ENCODE measurements at regions not wholly inside any gene's neighbourhood (a gene's known extent, or its start where the extent isn't known, plus 50 kb on each side); places are given as distances from the start of the nearest gene placed in this dataset.

- intact Hi-C loops (cut with DNase I): no loop called here
- 85 to 88% methylated on average over 4 of the region's 4 CpGs for whole genome bisulfite sequencing, 2 donors
- no peak overlapping the region for H3K27ac ChIP-seq
- no peaks in the 10 kb centered on the region for H3K9me3 ChIP-seq
- H3K4me3 ChIP-seq: no peak overlapping the region
- no peak for DNase-seq
- H3K27me3 ChIP-seq: no peaks in the 10 kb centered on the region
- no peak for TF ChIP-seq POLR2A (IDR thresholded peaks at IDR 0.05)
- TF ChIP-seq EP300 (IDR thresholded peaks at IDR 0.05): no peak
- TF ChIP-seq POLR2AphosphoS5 (IDR thresholded peaks at IDR 0.05): no peak
- no peak for TF ChIP-seq CTCF (IDR thresholded peaks at IDR 0.05)
- no peaks in the 10 kb centered on the region for H3K4me1 ChIP-seq
- H3K36me3 ChIP-seq: no peaks in the 10 kb centered on the region
Observed at GRCh38 chr13:103331924-103332323, 265.7 kb upstream of the SLC10A2 start.

GRCh38 chr13:103328899-103329298, 262.7 kb upstream of the SLC10A2 start:
- Histone ChIP-seq H3K36me3 (no peaks in the 10 kb centered on the region), H3K9me3 (no peaks in the 10 kb centered on the region), H3K4me1 (no peaks in the 10 kb centered on the region), H3K4me3 (no peak overlapping the region), H3K27me3 (no peaks in the 10 kb centered on the region), H3K27ac (no peak overlapping the region)
- WGBS, 2 donors: 78 to 89% methylated on average over 1 of the region's 1 CpG
- no peak for TF ChIP-seq POLR2AphosphoS5 (IDR thresholded peaks at IDR 0.05)
- no peak for TF ChIP-seq EP300 (IDR thresholded peaks at IDR 0.05)
- TF ChIP-seq CTCF (IDR thresholded peaks at IDR 0.05): no peak
- no peak for TF ChIP-seq POLR2A (IDR thresholded peaks at IDR 0.05)
- intact Hi-C loops (cut with DNase I): no loop called here
- no peak for DNase-seq

- no peaks in the 10 kb centered on the region for H3K27me3 ChIP-seq
- 87 to 90% methylated on average over 2 of the region's 2 CpGs for WGBS, 2 donors
- DNase-seq: no peak
- H3K4me3 ChIP-seq: no peak overlapping the region
- no peaks in the 10 kb centered on the region for H3K4me1 ChIP-seq
- TF ChIP-seq CTCF (IDR thresholded peaks at IDR 0.05) (no peak), EP300 (IDR thresholded peaks at IDR 0.05) (no peak), POLR2AphosphoS5 (IDR thresholded peaks at IDR 0.05) (no peak), POLR2A (IDR thresholded peaks at IDR 0.05) (no peak)
- H3K9me3 ChIP-seq: no peaks in the 10 kb centered on the region
- H3K36me3 ChIP-seq: no peaks in the 10 kb centered on the region
- H3K27ac ChIP-seq: no peak overlapping the region
- intact Hi-C loops (cut with DNase I): no loop called here
Observed at GRCh38 chr13:103326326-103326725, 260.1 kb upstream of the SLC10A2 start.

GRCh38 chr13:103325672-103326071, 259.5 kb upstream of the SLC10A2 start:
- DNase-seq: no peak
- H3K36me3 ChIP-seq: no peaks in the 10 kb centered on the region
- TF ChIP-seq EP300 (IDR thresholded peaks at IDR 0.05) (no peak), POLR2A (IDR thresholded peaks at IDR 0.05) (no peak), CTCF (IDR thresholded peaks at IDR 0.05) (no peak), POLR2AphosphoS5 (IDR thresholded peaks at IDR 0.05) (no peak)
- WGBS, 2 donors: 68 to 91% methylated on average over 2 of the region's 2 CpGs
- H3K9me3 ChIP-seq: no peaks in the 10 kb centered on the region
- no peak overlapping the region for H3K4me3 ChIP-seq
- H3K27ac ChIP-seq: no peak overlapping the region
- intact Hi-C loops (cut with DNase I): no loop called here
- no peaks in the 10 kb centered on the region for H3K27me3 ChIP-seq
- no peaks in the 10 kb centered on the region for H3K4me1 ChIP-seq

GRCh38 chr13:103324641-103325040, 258.4 kb upstream of the SLC10A2 start:
- H3K27ac ChIP-seq: no peak overlapping the region
- no peaks in the 10 kb centered on the region for H3K9me3 ChIP-seq
- no peak overlapping the region for H3K4me3 ChIP-seq
- no peaks in the 10 kb centered on the region for H3K27me3 ChIP-seq
- no peak for TF ChIP-seq POLR2A (IDR thresholded peaks at IDR 0.05)
- TF ChIP-seq EP300 (IDR thresholded peaks at IDR 0.05): no peak
- no peak for TF ChIP-seq POLR2AphosphoS5 (IDR thresholded peaks at IDR 0.05)
- TF ChIP-seq CTCF (IDR thresholded peaks at IDR 0.05): no peak
- no peaks in the 10 kb centered on the region for H3K36me3 ChIP-seq
- no peak for DNase-seq
- WGBS, 2 donors: 50 to 58% methylated on average over 2 of the region's 2 CpGs
- intact Hi-C loops (cut with DNase I): no loop called here
- no peaks in the 10 kb centered on the region for H3K4me1 ChIP-seq
